Activated B cell treated with CpG ODN at 0.5 μM for 24 hours (primary cell): ENCODE measurements at regions not wholly inside any gene's neighbourhood (a gene's known extent, or its start where the extent isn't known, plus 50 kb on each side); places are given as distances from the start of the nearest gene placed in this dataset.

ENCODE experiments used
- ATAC-seq: fragments of 200-7000 bp; cut with Tn5 transposase; one replicate; pipeline ENCODE4 v1.10.0; 2021; ENCODE audit warnings: low read depth, mild to moderate bottlenecking, moderate library complexity
- CTCF ChIA-PET: fragments of 350-600 bp; sonication (Branson Sonifier 250); formaldehyde crosslinking; loops from one replicate; lab custom pipeline; 2021; ENCODE audit warnings: antibody characterized with exemption; lab: Charles Lee
- POLR2A ChIA-PET: fragments of 350-600 bp; sonication (Branson Sonifier 250); formaldehyde crosslinking; loops from one replicate; lab custom pipeline; 2021; ENCODE audit warnings: antibody characterized with exemption; lab: Charles Lee
- DNase-seq: peaks from one replicate; pipeline ENCODE4 v3.0.0; 2022
- H3K27ac Mint-ChIP-seq: one replicate; pipeline ENCODE4 v1.8.0; 2020; ENCODE audit warnings: mixed read lengths
- H3K27me3 Mint-ChIP-seq: one replicate; pipeline ENCODE4 v1.8.0; 2021; ENCODE audit warnings: mixed read lengths
- H3K36me3 Mint-ChIP-seq: one replicate; pipeline ENCODE4 v1.8.0; 2021; ENCODE audit warnings: low read depth, mixed read lengths
- H3K4me1 Mint-ChIP-seq: one replicate; pipeline ENCODE4 v1.8.0; 2021; ENCODE audit warnings: mixed read lengths
- H3K4me3 Mint-ChIP-seq: one replicate; pipeline ENCODE4 v1.8.0; 2020; ENCODE audit warnings: mild to moderate bottlenecking, mixed read lengths
- H3K9me3 Mint-ChIP-seq: one replicate; pipeline ENCODE4 v1.8.0; 2020; ENCODE audit warnings: mixed read lengths
- CTCF ChIP-seq: fragments of 200-600 bp; IDR thresholded peaks from one replicate; pipeline ENCODE4 v1.8.0; 2022; ENCODE audit warnings: antibody characterized with exemption, mild to moderate bottlenecking
- intact Hi-C: fragments of 100-400 bp; cut with micrococcal nuclease; formaldehyde crosslinking; loops from one replicate; pipeline ENCODE4 v1.15.1; 2024

- intact Hi-C loops, result no loop called here
- TF ChIP-seq CTCF, result no peak
- POLR2A ChIA-PET, result interaction anchor here (0.7 kb wide), 1 partner anchor 307 kb away, joined by 3 read pairs; no protein-coding TSS in a partner anchor
- no peaks in the 10 kb centered on the region for H3K4me1 Mint-ChIP-seq
- CTCF ChIA-PET, result no interaction called here
- peaks cover 2% of the 10 kb centered on the region for H3K9me3 Mint-ChIP-seq
- H3K36me3 Mint-ChIP-seq, result no peaks in the 10 kb centered on the region
- peaks cover 18% of the 10 kb centered on the region for H3K27me3 Mint-ChIP-seq
- DNase-seq, result no peak
- H3K4me3 Mint-ChIP-seq, result no peak overlapping the region
- H3K27ac Mint-ChIP-seq, result no peak overlapping the region
- ATAC-seq, result no peak
Observed at GRCh38 chr10:10797513-10797912, 220.2 kb upstream of the CELF2 start.

GRCh38 chr10:10798102-10798863, 219.4 kb upstream of the CELF2 start:
- Mint-ChIP-seq H3K4me1 (no peaks in the 10 kb centered on the region), H3K36me3 (no peaks in the 10 kb centered on the region), H3K27ac (no peak overlapping the region), H3K4me3 (no peak overlapping the region), H3K27me3 (peaks cover 15% of the 10 kb centered on the region), H3K9me3 (peaks cover 2% of the 10 kb centered on the region)
- ATAC-seq (no peak), DNase-seq (no peak)
- ChIA-PET POLR2A (no interaction called here), CTCF (no interaction called here)
- intact Hi-C loops, result no loop called here
- TF ChIP-seq CTCF, result no peak

GRCh38 chr10:10798864-10799192, 218.8 kb upstream of the CELF2 start:
- Mint-ChIP-seq H3K4me3 (no peak overlapping the region), H3K27ac (no peak overlapping the region), H3K9me3 (peaks cover 2% of the 10 kb centered on the region), H3K4me1 (no peaks in the 10 kb centered on the region), H3K27me3 (peaks cover 15% of the 10 kb centered on the region), H3K36me3 (no peaks in the 10 kb centered on the region)
- POLR2A ChIA-PET, result no interaction called here
- CTCF ChIA-PET, result no interaction called here
- intact Hi-C loops, result no loop called here
- DNase-seq (no peak), ATAC-seq (no peak)
- TF ChIP-seq CTCF, result no peak

GRCh38 chr10:10800961-10801360, 216.7 kb upstream of the CELF2 start:
- Mint-ChIP-seq H3K27ac (no peak overlapping the region), H3K9me3 (peaks cover 2% of the 10 kb centered on the region), H3K4me3 (no peak overlapping the region), H3K36me3 (no peaks in the 10 kb centered on the region), H3K4me1 (no peaks in the 10 kb centered on the region), H3K27me3 (peaks cover 4% of the 10 kb centered on the region)
- POLR2A ChIA-PET, result no interaction called here
- ATAC-seq (no peak), DNase-seq (no peak)
- intact Hi-C loops, result no loop called here
- CTCF ChIA-PET, result no interaction called here
- TF ChIP-seq CTCF, result no peak

- ATAC-seq, result no peak
- Mint-ChIP-seq H3K4me3 (no peak overlapping the region), H3K27ac (no peak overlapping the region), H3K36me3 (no peaks in the 10 kb centered on the region), H3K9me3 (peaks cover 2% of the 10 kb centered on the region), H3K27me3 (peaks cover 3% of the 10 kb centered on the region), H3K4me1 (no peaks in the 10 kb centered on the region)
- no peak for TF ChIP-seq CTCF
- intact Hi-C loops, result no loop called here
- DNase-seq, result no peak
- CTCF ChIA-PET, result no interaction called here
- POLR2A ChIA-PET, result no interaction called here
Observed at GRCh38 chr10:10803278-10803677, 214.4 kb upstream of the CELF2 start.
